Ureter (tissue), 1 donor: ENCODE measurements at regions not wholly inside any gene's neighbourhood (a gene's known extent, or its start where the extent isn't known, plus 50 kb on each side); places are given as distances from the start of the nearest gene placed in this dataset.

ENCODE experiments used
- DNase-seq: peaks from one replicate; pipeline ENCODE4 v3.0.0-alpha.2; 2020; ENCODE audit warnings: low spot score
- donor health status: DM: yes; HTN: yes; CAD: no.

GRCh38 chr5:62017092-62017491 is 288.9 kb upstream of the KIF2A start:
- DNase-seq, result no peak

GRCh38 chr5:62029303-62029702 is 276.7 kb upstream of the KIF2A start:
- DNase-seq, result no peak

GRCh38 chr5:62030326-62030725 is 275.7 kb upstream of the KIF2A start:
- no peak for DNase-seq

GRCh38 chr5:62038024-62038423 is 268.0 kb upstream of the KIF2A start:
- DNase-seq, result no peak

- DNase-seq, result no peak
These were observed 264.8 kb upstream of the KIF2A start for GRCh38 chr5:62041156-62041756.

- DNase-seq, result no peak
These were observed 264.0 kb upstream of the KIF2A start for GRCh38 chr5:62042007-62042406.

- no peak for DNase-seq
These were observed 262.4 kb upstream of the KIF2A start for GRCh38 chr5:62043289-62044280.

GRCh38 chr5:62044989-62045388 is 261.0 kb upstream of the KIF2A start:
- DNase-seq, result no peak

- no peak for DNase-seq
These were observed 259.8 kb upstream of the KIF2A start for GRCh38 chr5:62046191-62046590.

GRCh38 chr5:62051747-62052146 is 254.3 kb upstream of the KIF2A start:
- no peak for DNase-seq

- no peak for DNase-seq
These were observed 246.0 kb upstream of the KIF2A start for GRCh38 chr5:62059960-62060359.

- DNase-seq, result no peak
These were observed 241.0 kb upstream of the KIF2A start for GRCh38 chr5:62065050-62065449.

GRCh38 chr5:62066761-62067277 is 239.2 kb upstream of the KIF2A start:
- no peak for DNase-seq

- DNase-seq, result no peak
These were observed 237.5 kb upstream of the KIF2A start for GRCh38 chr5:62068554-62068953.

GRCh38 chr5:62077387-62077786 is 228.6 kb upstream of the KIF2A start:
- DNase-seq, result no peak

GRCh38 chr5:62077823-62078550 is 228.0 kb upstream of the KIF2A start:
- DNase-seq, result no peak

- DNase-seq, result no peak
These were observed 223.6 kb upstream of the KIF2A start for GRCh38 chr5:62082370-62082801.

GRCh38 chr5:62083247-62083646 is 222.8 kb upstream of the KIF2A start:
- DNase-seq, result no peak

- DNase-seq, result no peak
These were observed 222.3 kb upstream of the KIF2A start for GRCh38 chr5:62083661-62084060.

GRCh38 chr5:62084391-62084790 is 221.6 kb upstream of the KIF2A start:
- no peak for DNase-seq

- DNase-seq, result no peak
These were observed 215.1 kb upstream of the KIF2A start for GRCh38 chr5:62090953-62091352.

GRCh38 chr5:62093411-62093810 is 212.6 kb upstream of the KIF2A start:
- DNase-seq, result no peak
